ENCODE measurements at regions not wholly inside any gene's neighbourhood (a gene's known extent, or its start where the extent isn't known, plus 50 kb on each side); places are given as distances from the start of the nearest gene placed in this dataset.
"Not testable (repeated sequence)": the region's sequence is repeated elsewhere in the genome, so short reads cannot be mapped to it uniquely, and the experiment has no call there.

DNA sequence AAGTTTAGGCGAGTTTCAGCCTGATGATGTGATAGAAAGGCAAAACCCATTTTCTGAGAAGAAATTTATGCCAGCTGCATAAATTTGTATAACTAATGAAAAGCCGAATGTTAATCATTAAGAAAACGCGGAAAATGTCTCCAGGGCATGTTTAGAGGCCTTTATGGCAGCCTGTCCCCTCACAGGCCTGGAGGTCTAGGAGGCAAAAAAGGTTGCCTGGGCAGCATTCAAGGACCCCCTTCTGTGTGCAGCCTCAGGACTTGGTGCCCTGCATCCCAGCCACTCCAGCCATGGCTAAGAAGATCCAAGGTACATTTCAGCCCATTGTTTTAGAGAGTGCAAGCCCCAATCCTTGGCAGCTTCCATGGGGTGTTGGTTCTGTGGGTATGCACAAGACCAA, 614.2 kb downstream of the SLITRK5 start:
- Histone ChIP-seq H3K4me3 (no peak overlapping the region), H3K36me3 (no peaks in the 10 kb centered on the region), H3K9me3 (no peaks in the 10 kb centered on the region), H3K27me3 (no peaks in the 10 kb centered on the region), H3K27ac (no peak overlapping the region), H3K4me1 (no peaks in the 10 kb centered on the region)
- DNase-seq (ENCODE audit: low spot score): no peak
- TF ChIP-seq, protein P1, sequence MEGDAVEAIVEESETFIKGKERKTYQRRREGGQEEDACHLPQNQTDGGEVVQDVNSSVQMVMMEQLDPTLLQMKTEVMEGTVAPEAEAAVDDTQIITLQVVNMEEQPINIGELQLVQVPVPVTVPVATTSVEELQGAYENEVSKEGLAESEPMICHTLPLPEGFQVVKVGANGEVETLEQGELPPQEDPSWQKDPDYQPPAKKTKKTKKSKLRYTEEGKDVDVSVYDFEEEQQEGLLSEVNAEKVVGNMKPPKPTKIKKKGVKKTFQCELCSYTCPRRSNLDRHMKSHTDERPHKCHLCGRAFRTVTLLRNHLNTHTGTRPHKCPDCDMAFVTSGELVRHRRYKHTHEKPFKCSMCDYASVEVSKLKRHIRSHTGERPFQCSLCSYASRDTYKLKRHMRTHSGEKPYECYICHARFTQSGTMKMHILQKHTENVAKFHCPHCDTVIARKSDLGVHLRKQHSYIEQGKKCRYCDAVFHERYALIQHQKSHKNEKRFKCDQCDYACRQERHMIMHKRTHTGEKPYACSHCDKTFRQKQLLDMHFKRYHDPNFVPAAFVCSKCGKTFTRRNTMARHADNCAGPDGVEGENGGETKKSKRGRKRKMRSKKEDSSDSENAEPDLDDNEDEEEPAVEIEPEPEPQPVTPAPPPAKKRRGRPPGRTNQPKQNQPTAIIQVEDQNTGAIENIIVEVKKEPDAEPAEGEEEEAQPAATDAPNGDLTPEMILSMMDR (IDR thresholded peaks at IDR 0.05): no peak

DNA sequence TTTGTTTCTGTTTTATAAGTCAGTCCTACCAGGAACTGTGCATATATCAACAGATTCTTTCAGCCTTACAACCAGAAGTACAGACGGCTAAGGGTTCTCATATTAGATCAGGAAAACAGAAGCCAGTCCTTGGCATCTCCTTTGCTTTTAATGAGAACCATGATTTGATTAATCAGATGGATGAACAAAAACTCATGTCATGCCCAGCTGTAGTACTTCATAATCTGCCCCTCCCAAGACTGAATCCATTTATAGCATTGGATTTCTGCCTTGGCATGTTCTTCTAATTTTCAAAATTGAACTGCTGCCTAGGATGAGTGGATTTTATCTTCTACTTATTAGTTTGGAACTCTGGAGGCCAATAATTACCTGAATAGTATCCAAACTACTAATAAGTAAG, 617.2 kb downstream of the SLITRK5 start:
- no peaks in the 10 kb centered on the region for H3K4me1 ChIP-seq
- no peaks in the 10 kb centered on the region for H3K36me3 ChIP-seq
- TF ChIP-seq, protein P1 (IDR thresholded peaks at IDR 0.05): no peak
- no peaks in the 10 kb centered on the region for H3K9me3 ChIP-seq
- H3K27ac ChIP-seq: no peak overlapping the region
- H3K27me3 ChIP-seq: no peaks in the 10 kb centered on the region
- H3K4me3 ChIP-seq: no peak overlapping the region
- DNase-seq (ENCODE audit: low spot score): no peak

DNA sequence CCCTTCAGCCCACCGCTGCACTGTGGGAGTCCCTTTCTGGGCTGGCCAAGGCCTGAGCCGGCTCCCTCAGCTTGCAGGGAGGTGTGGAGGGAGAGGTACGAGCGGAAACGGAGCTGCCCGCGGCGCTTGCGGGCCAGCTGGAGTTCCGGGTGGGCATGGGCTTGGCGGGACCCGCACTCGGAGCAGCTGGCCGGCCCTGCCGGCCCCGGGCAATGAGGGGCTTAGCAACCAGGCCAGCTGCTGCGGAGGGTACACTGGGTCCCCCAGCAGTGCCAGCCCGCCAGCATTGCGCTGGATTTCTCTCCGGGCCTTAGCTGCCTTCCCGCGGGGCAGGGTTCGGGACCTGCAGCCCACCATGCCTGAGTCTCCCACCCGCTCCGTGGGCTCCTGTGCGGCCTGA, 620.6 kb downstream of the SLITRK5 start:
- H3K27ac ChIP-seq; DNase-seq (ENCODE audit: low spot score); H3K27me3 ChIP-seq; H3K9me3 ChIP-seq; H3K4me1 ChIP-seq; H3K4me3 ChIP-seq; H3K36me3 ChIP-seq: not testable (repeated sequence)

DNA sequence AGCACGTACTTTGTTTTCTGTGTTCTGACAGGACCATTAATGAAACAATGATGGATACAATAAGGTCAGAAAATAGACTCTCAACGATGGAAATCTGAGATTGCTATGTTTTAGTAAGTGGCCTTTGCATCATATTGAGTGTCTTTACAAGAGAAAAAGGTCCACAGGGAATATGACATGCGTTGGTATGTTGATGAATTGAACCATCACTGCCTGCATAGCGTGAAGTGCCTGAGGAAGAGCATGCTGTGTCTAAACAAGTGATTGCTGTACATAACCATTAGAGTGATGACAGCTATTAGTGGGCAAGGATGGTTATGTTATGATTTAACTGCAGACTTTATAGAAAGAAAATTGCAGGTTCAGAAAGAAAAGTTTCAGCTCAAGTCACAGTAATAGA, 623.2 kb downstream of the SLITRK5 start:
- Histone ChIP-seq H3K4me1 (no peaks in the 10 kb centered on the region), H3K27ac (no peak overlapping the region), H3K27me3 (no peaks in the 10 kb centered on the region), H3K36me3 (no peaks in the 10 kb centered on the region), H3K4me3 (no peak overlapping the region), H3K9me3 (no peaks in the 10 kb centered on the region)
- TF ChIP-seq, protein P1 (IDR thresholded peaks at IDR 0.05): no peak
- no peak for DNase-seq (ENCODE audit: low spot score)

DNA sequence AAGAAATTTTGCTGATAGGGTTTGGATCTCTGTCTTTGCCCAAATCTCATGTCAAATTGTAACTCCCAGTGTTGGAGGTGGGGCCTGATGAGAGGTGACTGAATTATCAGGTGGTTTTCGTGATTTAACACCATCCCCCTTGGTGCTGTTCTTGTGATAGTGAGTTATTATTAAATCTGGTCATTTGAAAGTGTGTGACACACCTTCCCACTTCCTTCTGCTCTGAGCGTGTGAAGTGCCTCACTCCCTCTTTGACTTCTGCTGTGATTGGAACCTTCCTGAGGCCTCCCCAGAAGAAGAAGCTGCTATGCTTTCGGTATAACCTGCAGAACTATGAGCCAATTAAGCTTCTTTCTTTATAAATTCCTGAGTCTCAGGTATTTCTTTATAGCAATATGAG, 632.0 kb downstream of the SLITRK5 start:
- no peaks in the 10 kb centered on the region for H3K36me3 ChIP-seq
- no peak for DNase-seq (ENCODE audit: low spot score)
- TF ChIP-seq, protein P1 (IDR thresholded peaks at IDR 0.05): no peak

DNA sequence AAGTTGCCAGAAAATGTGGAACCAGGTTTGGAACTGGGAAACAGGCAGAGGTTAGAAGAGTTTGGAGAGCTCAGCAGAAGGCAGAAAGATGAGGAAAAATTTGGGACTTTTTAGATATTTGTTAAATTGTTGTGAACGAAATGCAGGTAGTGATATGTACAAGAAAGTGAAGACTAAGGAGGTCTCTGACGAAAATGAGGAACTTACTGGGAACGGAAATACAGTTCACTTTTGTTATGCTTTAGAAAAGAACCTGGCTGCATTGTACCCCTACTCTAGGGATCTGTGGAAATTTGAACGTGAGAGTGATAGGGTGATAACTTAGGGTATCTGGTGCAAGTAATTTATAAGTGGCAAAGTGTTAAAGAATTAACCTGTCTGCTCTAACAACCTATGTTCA, 632.4 kb downstream of the SLITRK5 start:
- TF ChIP-seq, protein P1 (IDR thresholded peaks at IDR 0.05): no peak
- Histone ChIP-seq H3K27ac (no peak overlapping the region), H3K36me3 (no peaks in the 10 kb centered on the region), H3K4me1 (no peaks in the 10 kb centered on the region), H3K9me3 (no peaks in the 10 kb centered on the region), H3K27me3 (no peaks in the 10 kb centered on the region), H3K4me3 (no peak overlapping the region)
- no peak for DNase-seq (ENCODE audit: low spot score)

More for the DNA sequence above, 632.0 kb downstream of the SLITRK5 start:
- Histone ChIP-seq H3K4me3 (no peak overlapping the region), H3K27me3 (no peaks in the 10 kb centered on the region), H3K27ac (no peak overlapping the region), H3K4me1 (no peaks in the 10 kb centered on the region), H3K9me3 (no peaks in the 10 kb centered on the region)

All from right atrium auricular region (tissue), 2 donors.